C4-2B (cell line): ENCODE measurements at regions not wholly inside any gene's neighbourhood (a gene's known extent, or its start where the extent isn't known, plus 50 kb on each side); places are given as distances from the start of the nearest gene placed in this dataset.

ENCODE experiments used
- ZFX ChIP-seq: fragments of 450-650 bp; IDR thresholded peaks from 2 replicates; pipeline ENCODE4 v1.6.1; 2017
- TF ChIP-seq, protein P1 (sequence below): fragments of 450-650 bp; conservative IDR thresholded peaks from 2 replicates; pipeline ENCODE4 v1.5.1; 2017; ENCODE audit warnings: mild to moderate bottlenecking

DNA sequence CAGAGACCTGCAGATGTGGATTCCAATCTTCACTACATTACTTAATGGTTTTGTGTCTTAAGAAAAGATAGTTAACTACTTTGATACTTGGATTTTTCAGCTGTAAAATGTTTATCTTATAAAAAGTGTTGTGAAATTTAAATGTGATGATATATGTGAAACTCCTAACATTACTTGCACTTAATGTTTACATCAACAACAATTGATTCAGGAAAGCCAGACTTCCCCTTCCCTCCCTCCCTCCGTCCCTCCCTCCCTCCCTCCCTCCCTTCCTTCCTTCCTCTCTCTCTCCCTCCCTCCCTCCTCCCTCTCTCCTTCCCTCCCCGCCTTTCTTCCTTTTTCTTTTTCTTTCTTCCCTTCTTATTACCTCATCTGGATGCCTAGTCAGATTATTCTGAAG is 773.9 kb upstream of the FAM98A start:
- TF ChIP-seq, protein P1, sequence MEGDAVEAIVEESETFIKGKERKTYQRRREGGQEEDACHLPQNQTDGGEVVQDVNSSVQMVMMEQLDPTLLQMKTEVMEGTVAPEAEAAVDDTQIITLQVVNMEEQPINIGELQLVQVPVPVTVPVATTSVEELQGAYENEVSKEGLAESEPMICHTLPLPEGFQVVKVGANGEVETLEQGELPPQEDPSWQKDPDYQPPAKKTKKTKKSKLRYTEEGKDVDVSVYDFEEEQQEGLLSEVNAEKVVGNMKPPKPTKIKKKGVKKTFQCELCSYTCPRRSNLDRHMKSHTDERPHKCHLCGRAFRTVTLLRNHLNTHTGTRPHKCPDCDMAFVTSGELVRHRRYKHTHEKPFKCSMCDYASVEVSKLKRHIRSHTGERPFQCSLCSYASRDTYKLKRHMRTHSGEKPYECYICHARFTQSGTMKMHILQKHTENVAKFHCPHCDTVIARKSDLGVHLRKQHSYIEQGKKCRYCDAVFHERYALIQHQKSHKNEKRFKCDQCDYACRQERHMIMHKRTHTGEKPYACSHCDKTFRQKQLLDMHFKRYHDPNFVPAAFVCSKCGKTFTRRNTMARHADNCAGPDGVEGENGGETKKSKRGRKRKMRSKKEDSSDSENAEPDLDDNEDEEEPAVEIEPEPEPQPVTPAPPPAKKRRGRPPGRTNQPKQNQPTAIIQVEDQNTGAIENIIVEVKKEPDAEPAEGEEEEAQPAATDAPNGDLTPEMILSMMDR: no peak
- no peak for TF ChIP-seq ZFX
